CD4-positive, CD25-positive, alpha-beta regulatory T cell (primary cell): ENCODE measurements at regions not wholly inside any gene's neighbourhood (a gene's known extent, or its start where the extent isn't known, plus 50 kb on each side); places are given as distances from the start of the nearest gene placed in this dataset.

ENCODE experiments used
- ATAC-seq, 2 donors: fragments of 150-1000 bp; cut with Tn5 transposase; one replicate each; pipeline ENCODE4 v1.10.0; 2021; ENCODE audit warnings: low read depth in 2 of 2, moderate number of reproducible peaks in 2 of 2, moderate library complexity in 1 of 2
- DNase-seq, 3 donors: peaks; one replicate each; pipeline versions ENCODE4 v3.0.0 to v3.0.0-alpha.2; 2012 to 2022; ENCODE audit warnings: mixed read lengths in 1 of 3
- H3K27ac ChIP-seq: one replicate; pipeline ENCODE4 v1.7.0; 2013; ENCODE audit warnings: mild to moderate bottlenecking, low read length; ENCODE audit not compliant: insufficient read depth, poor library complexity, severe bottlenecking
- H3K27me3 ChIP-seq: one replicate; pipeline ENCODE4 v1.7.0; 2013; ENCODE audit warnings: low read length; ENCODE audit not compliant: control insufficient read depth, insufficient read depth
- H3K36me3 ChIP-seq: one replicate; pipeline ENCODE4 v1.7.0; 2013; ENCODE audit warnings: mild to moderate bottlenecking, low read length, moderate library complexity; ENCODE audit not compliant: control insufficient read depth, insufficient read depth
- H3K4me1 ChIP-seq: 2 replicates; pipeline ENCODE4 v1.7.0; 2013; ENCODE audit warnings: mild to moderate bottlenecking, low read length; ENCODE audit not compliant: insufficient read depth, control insufficient read depth, poor library complexity, severe bottlenecking
- H3K4me3 ChIP-seq: one replicate; pipeline ENCODE4 v1.7.0; 2013; ENCODE audit warnings: low read depth, mild to moderate bottlenecking, low read length, moderate library complexity
- H3K9me3 ChIP-seq, 2 experiments: 1 replicate in 1 of 2; 2 replicates in 1 of 2; pipeline ENCODE4 v1.7.0; 2013; ENCODE audit warnings: low read length in 2 of 2, mild to moderate bottlenecking in 1 of 2, moderate library complexity in 1 of 2; ENCODE audit not compliant: control insufficient read depth in 2 of 2
- H3K27ac Mint-ChIP-seq, 3 donors: one replicate each; pipeline ENCODE4 v1.8.0; 2020 to 2022; ENCODE audit warnings: mild to moderate bottlenecking in 3 of 3, mixed read lengths in 3 of 3, moderate library complexity in 2 of 3
- H3K27me3 Mint-ChIP-seq: one replicate; pipeline ENCODE4 v1.8.0; 2022; ENCODE audit warnings: mild to moderate bottlenecking, mixed read lengths
- H3K36me3 Mint-ChIP-seq: one replicate; pipeline ENCODE4 v1.8.0; 2020; ENCODE audit warnings: mixed read lengths
- H3K4me1 Mint-ChIP-seq, 4 donors: one replicate each; pipeline ENCODE4 v1.8.0; 2020 to 2022; ENCODE audit warnings: mixed read lengths in 4 of 4, mild to moderate bottlenecking in 1 of 4
- H3K4me3 Mint-ChIP-seq, 4 donors: one replicate each; pipeline ENCODE4 v1.8.0; 2020 to 2022; ENCODE audit warnings: mild to moderate bottlenecking in 4 of 4, mixed read lengths in 4 of 4, moderate library complexity in 3 of 4
- H3K9me3 Mint-ChIP-seq, 7 donors: one replicate each; pipeline ENCODE4 v1.8.0; 2020 to 2022; ENCODE audit warnings: mixed read lengths in 7 of 7, mild to moderate bottlenecking in 3 of 7, moderate library complexity in 2 of 7

DNA sequence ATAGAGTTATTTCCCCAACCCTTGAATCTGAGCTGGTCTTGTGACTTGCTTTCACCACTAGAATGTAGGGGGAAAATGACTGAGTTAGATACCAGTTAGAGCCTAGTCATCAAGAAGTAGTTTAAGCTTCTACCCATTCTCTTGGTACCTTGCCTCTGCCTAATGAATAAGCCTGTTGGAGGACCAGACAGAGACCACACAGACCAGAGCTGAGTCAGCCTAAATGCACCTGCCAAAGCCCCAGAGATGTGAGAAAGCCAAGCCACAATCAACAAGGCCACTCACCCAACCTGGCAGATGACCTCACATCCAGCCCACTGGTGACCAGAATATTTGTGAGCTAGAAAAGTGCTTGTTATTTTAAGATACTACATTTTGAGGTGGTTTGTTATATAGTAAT lies 85.2 kb upstream of the DCLK2 start:
- peaks cover 5% of the 10 kb centered on the region for H3K27me3 Mint-ChIP-seq
- no peak for ATAC-seq
- H3K4me1 ChIP-seq: no peaks in the 10 kb centered on the region
- H3K27ac Mint-ChIP-seq: no peak overlapping the region
- no peaks in the 10 kb centered on the region for H3K9me3 ChIP-seq
- H3K27me3 ChIP-seq: no peaks in the 10 kb centered on the region
- H3K27ac ChIP-seq: no peak overlapping the region
- H3K9me3 Mint-ChIP-seq: peaks cover 0 to 2% (median 0%) of the 10 kb centered on the region in 7 donors
- no peaks in the 10 kb centered on the region for H3K4me1 Mint-ChIP-seq
- no peaks in the 10 kb centered on the region for H3K36me3 Mint-ChIP-seq
- DNase-seq: peak in 1 of 3 donors; percentile 4
- H3K4me3 Mint-ChIP-seq: no peak overlapping the region
- no peak overlapping the region for H3K4me3 ChIP-seq
- H3K36me3 ChIP-seq: no peaks in the 10 kb centered on the region

DNA sequence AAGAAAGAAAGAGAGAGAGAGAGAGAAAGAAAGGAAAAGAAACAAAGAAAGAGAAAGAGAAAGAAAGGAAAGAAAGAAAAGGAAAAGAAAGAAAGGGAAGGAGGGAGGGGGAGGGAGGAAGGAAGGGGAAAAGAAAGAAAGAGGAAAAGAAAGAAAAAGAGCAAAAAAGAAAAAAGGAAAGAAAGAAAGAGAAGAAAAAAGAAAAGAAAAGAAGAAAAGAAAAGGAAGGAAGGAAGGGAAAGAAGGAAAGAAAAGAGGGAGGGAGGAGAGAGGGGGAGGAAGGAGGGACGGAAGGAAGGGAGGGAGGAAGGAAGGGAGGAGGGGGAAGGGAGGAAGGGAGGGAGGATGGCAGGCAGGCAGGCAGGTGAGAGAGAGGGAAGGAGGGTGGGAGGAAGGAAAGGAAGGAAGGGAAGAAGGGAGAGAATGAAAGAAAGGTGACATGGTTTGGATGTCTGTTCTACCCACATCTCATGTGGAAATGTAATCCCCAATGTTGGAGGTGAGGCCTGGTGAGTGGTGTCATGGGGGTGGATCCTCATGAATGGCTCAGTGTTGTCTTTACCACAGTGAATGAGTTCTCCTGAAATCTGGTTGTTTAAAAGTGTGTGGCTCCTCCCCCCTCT lies 83.0 kb upstream of the DCLK2 start:
- ATAC-seq: no peak
- H3K27ac ChIP-seq: no peak overlapping the region
- H3K27me3 ChIP-seq: no peaks in the 10 kb centered on the region
- H3K9me3 Mint-ChIP-seq: peaks cover 0 to 2% (median 0%) of the 10 kb centered on the region in 7 donors
- no peaks in the 10 kb centered on the region for H3K9me3 ChIP-seq
- H3K4me1 Mint-ChIP-seq: no peaks in the 10 kb centered on the region
- H3K27me3 Mint-ChIP-seq: peaks cover 10% of the 10 kb centered on the region
- H3K4me3 Mint-ChIP-seq: no peak overlapping the region
- no peaks in the 10 kb centered on the region for H3K36me3 ChIP-seq
- no peaks in the 10 kb centered on the region for H3K36me3 Mint-ChIP-seq
- H3K4me3 ChIP-seq: no peak overlapping the region
- H3K27ac Mint-ChIP-seq: peak overlapping the region in 1 of 3 donors; percentile 66
- no peaks in the 10 kb centered on the region for H3K4me1 ChIP-seq
- DNase-seq: no peak

DNA sequence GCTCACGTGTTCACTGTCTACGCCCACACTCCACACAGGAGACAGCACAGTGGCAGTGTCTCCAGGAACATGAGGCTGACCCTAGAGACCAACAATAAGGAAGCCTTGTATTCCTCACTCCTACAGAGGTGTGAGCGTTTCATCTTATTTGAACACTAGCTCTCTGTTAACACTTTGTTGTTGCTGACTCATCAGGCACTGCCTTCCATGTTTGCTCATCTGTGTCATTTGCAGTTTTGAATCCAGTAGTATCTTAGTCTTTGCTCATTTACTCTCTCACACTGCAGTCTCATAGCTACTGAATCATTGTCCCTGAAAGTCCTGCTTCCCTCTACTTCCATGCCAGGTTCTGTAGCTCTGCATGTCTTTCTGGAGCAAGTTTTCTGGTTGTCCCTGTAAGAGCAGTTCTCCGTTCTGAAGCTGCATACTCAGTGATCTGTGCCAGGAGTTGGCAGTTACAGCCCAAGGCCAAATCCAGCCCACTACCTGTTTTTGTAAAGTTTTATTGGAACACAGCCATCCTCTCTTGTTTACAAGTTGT lies 80.3 kb upstream of the DCLK2 start:
- Histone ChIP-seq H3K36me3 (no peaks in the 10 kb centered on the region), H3K27me3 (no peaks in the 10 kb centered on the region), H3K4me1 (no peaks in the 10 kb centered on the region), H3K9me3 (no peaks in the 10 kb centered on the region), H3K27ac (no peak overlapping the region), H3K4me3 (no peak overlapping the region)
- Mint-ChIP-seq H3K27ac (no peak overlapping the region), H3K4me1 (no peaks in the 10 kb centered on the region), H3K36me3 (no peaks in the 10 kb centered on the region), H3K27me3 (peaks cover 11% of the 10 kb centered on the region), H3K9me3 (peaks cover 0 to 2% (median 0%) of the 10 kb centered on the region in 7 donors), H3K4me3 (no peak overlapping the region)
- ATAC-seq: no peak
- no peak for DNase-seq

GRCh38 chr4:149999485-150000074 lies 78.7 kb upstream of the DCLK2 start:
- DNase-seq: peak in 1 of 3 donors; percentile 42
- no peak overlapping the region for H3K4me3 ChIP-seq
- Mint-ChIP-seq H3K36me3 (no peaks in the 10 kb centered on the region), H3K4me3 (no peak overlapping the region), H3K9me3 (no peaks in the 10 kb centered on the region), H3K4me1 (no peaks in the 10 kb centered on the region), H3K27ac (no peak overlapping the region), H3K27me3 (peaks cover 15% of the 10 kb centered on the region)
- no peaks in the 10 kb centered on the region for H3K36me3 ChIP-seq
- no peak for ATAC-seq
- H3K9me3 ChIP-seq: no peaks in the 10 kb centered on the region
- H3K4me1 ChIP-seq: no peaks in the 10 kb centered on the region
- H3K27ac ChIP-seq: no peak overlapping the region
- peaks cover 2% of the 10 kb centered on the region for H3K27me3 ChIP-seq

GRCh38 chr4:150001815-150002214 lies 76.4 kb upstream of the DCLK2 start:
- H3K36me3 Mint-ChIP-seq: no peaks in the 10 kb centered on the region
- H3K4me1 Mint-ChIP-seq: no peaks in the 10 kb centered on the region
- Histone ChIP-seq H3K4me3 (no peak overlapping the region), H3K36me3 (no peaks in the 10 kb centered on the region), H3K27ac (no peak overlapping the region), H3K9me3 (no peaks in the 10 kb centered on the region), H3K27me3 (peaks cover 4% of the 10 kb centered on the region), H3K4me1 (no peaks in the 10 kb centered on the region)
- no peak overlapping the region for H3K4me3 Mint-ChIP-seq
- H3K27me3 Mint-ChIP-seq: peaks cover 15% of the 10 kb centered on the region
- DNase-seq: no peak
- no peaks in the 10 kb centered on the region for H3K9me3 Mint-ChIP-seq
- no peak for ATAC-seq
- H3K27ac Mint-ChIP-seq: no peak overlapping the region

- peaks cover 15% of the 10 kb centered on the region for H3K27me3 Mint-ChIP-seq
- ATAC-seq (no peak), DNase-seq (no peak)
- no peak overlapping the region for H3K27ac Mint-ChIP-seq
- no peaks in the 10 kb centered on the region for H3K9me3 Mint-ChIP-seq
- H3K4me3 Mint-ChIP-seq: no peak overlapping the region
- Histone ChIP-seq H3K4me3 (no peak overlapping the region), H3K9me3 (no peaks in the 10 kb centered on the region), H3K27me3 (peaks cover 4% of the 10 kb centered on the region), H3K4me1 (no peaks in the 10 kb centered on the region), H3K27ac (no peak overlapping the region), H3K36me3 (no peaks in the 10 kb centered on the region)
- H3K4me1 Mint-ChIP-seq: no peaks in the 10 kb centered on the region
- H3K36me3 Mint-ChIP-seq: no peaks in the 10 kb centered on the region
Observed at GRCh38 chr4:150002561-150002960, 75.7 kb upstream of the DCLK2 start.

- ATAC-seq: no peak
- peaks cover 7% of the 10 kb centered on the region for H3K27me3 ChIP-seq
- Mint-ChIP-seq H3K4me1 (no peaks in the 10 kb centered on the region), H3K27me3 (peaks cover 15% of the 10 kb centered on the region), H3K36me3 (no peaks in the 10 kb centered on the region), H3K9me3 (no peaks in the 10 kb centered on the region), H3K27ac (no peak overlapping the region), H3K4me3 (no peak overlapping the region)
- no peaks in the 10 kb centered on the region for H3K36me3 ChIP-seq
- no peak for DNase-seq
- H3K27ac ChIP-seq: no peak overlapping the region
- H3K4me1 ChIP-seq: no peaks in the 10 kb centered on the region
- H3K9me3 ChIP-seq: no peaks in the 10 kb centered on the region
- H3K4me3 ChIP-seq: no peak overlapping the region
Observed at GRCh38 chr4:150004481-150004880, 73.8 kb upstream of the DCLK2 start.

GRCh38 chr4:150005537-150005936 lies 72.7 kb upstream of the DCLK2 start:
- Mint-ChIP-seq H3K4me3 (no peak overlapping the region), H3K9me3 (no peaks in the 10 kb centered on the region), H3K36me3 (no peaks in the 10 kb centered on the region), H3K27ac (no peak overlapping the region), H3K4me1 (no peaks in the 10 kb centered on the region), H3K27me3 (peaks cover 11% of the 10 kb centered on the region)
- Histone ChIP-seq H3K4me3 (no peak overlapping the region), H3K4me1 (no peaks in the 10 kb centered on the region), H3K27me3 (peaks cover 12% of the 10 kb centered on the region), H3K27ac (no peak overlapping the region), H3K9me3 (no peaks in the 10 kb centered on the region), H3K36me3 (no peaks in the 10 kb centered on the region)
- no peak for DNase-seq
- no peak for ATAC-seq
